ENCODE measurements at regions not wholly inside any gene's neighbourhood (a gene's known extent, or its start where the extent isn't known, plus 50 kb on each side); places are given as distances from the start of the nearest gene placed in this dataset.
A peak's percentile ranks its signal among the peaks of the same experiment; 100 is the strongest.

DNA sequence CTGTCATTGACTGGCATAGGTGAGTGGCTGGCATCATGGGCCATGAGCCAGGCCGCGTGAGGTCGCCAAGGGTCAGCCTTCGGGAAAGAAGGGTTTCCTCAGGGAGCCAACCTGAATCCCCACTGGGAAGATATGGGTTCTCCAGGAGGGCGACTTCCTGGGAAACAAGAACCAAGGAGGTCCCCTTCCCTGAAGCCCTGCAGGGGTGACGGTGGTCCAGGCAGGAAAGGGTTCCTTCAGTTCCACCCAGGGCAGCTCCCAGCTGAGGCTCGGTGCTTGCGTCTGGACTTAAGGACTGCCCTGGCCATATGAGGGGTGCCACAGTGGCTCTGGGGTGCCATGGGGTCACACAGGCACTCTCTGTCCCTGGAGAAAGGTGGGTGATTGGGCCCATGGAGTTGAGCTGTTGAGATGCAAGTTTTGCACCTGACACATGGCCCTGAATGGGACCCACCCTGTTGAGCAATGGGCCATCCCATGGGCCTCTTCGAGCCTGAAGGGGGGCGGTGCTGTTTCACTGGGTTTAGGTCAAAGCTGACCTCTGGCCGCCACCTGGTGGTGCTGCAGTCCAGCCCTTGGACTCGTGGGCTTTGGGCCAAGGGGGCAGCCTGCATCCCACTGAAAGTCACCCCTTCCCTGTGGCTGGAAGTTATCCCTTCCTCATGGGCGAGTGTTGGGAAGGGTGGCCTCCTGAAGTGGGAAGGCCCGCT lies 228.1 kb downstream of the SNRPN start:
- ChIA-PET CTCF (ENCODE audit: low intra/inter-chr PET ratio) (no interaction called here), POLR2A (no interaction called here)
- H3K4me3 ChIP-seq, result no peak overlapping the region
- peak in 1 of 4 experiments; percentile 4 for DNase-seq (ENCODE audit: extremely low read depth in 1 of 4, low spot score in 3 of 4)
- 2% methylated on average over 12 of the region's 14 CpGs for WGBS (ENCODE audit: insufficient coverage, low coverage, missing lambda C conversion rate)
- peak in 1 of 2 experiments; percentile 9; a peak in 1 of 4 replicates for TF ChIP-seq RAD21 (CRISPR knock-in tag; conservative IDR thresholded peaks at IDR 0.05 in 1 of 2, IDR thresholded peaks at IDR 0.05 in 1 of 2)
- TF ChIP-seq, protein P1, sequence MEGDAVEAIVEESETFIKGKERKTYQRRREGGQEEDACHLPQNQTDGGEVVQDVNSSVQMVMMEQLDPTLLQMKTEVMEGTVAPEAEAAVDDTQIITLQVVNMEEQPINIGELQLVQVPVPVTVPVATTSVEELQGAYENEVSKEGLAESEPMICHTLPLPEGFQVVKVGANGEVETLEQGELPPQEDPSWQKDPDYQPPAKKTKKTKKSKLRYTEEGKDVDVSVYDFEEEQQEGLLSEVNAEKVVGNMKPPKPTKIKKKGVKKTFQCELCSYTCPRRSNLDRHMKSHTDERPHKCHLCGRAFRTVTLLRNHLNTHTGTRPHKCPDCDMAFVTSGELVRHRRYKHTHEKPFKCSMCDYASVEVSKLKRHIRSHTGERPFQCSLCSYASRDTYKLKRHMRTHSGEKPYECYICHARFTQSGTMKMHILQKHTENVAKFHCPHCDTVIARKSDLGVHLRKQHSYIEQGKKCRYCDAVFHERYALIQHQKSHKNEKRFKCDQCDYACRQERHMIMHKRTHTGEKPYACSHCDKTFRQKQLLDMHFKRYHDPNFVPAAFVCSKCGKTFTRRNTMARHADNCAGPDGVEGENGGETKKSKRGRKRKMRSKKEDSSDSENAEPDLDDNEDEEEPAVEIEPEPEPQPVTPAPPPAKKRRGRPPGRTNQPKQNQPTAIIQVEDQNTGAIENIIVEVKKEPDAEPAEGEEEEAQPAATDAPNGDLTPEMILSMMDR (IDR thresholded peaks at IDR 0.05 in 2 of 3, conservative IDR thresholded peaks at IDR 0.05 in 1 of 3; ENCODE audit: insufficient read depth in 2 of 3, low read depth in 1 of 3, low read length in 3 of 3), result peak in 1 of 3 experiments; percentile 26; a peak in 1 of 6 replicates
- TF ChIP-seq, protein P2, sequence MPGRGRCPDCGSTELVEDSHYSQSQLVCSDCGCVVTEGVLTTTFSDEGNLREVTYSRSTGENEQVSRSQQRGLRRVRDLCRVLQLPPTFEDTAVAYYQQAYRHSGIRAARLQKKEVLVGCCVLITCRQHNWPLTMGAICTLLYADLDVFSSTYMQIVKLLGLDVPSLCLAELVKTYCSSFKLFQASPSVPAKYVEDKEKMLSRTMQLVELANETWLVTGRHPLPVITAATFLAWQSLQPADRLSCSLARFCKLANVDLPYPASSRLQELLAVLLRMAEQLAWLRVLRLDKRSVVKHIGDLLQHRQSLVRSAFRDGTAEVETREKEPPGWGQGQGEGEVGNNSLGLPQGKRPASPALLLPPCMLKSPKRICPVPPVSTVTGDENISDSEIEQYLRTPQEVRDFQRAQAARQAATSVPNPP (IDR thresholded peaks at IDR 0.05; ENCODE audit: borderline replicate concordance, insufficient read depth, insufficient read length), result no peak
- no peaks in the 10 kb centered on the region for H3K9me3 ChIP-seq (replicated peaks; ENCODE audit: control insufficient read depth, insufficient read depth, low read depth, low read length)
- no peaks in the 10 kb centered on the region for H4K20me1 ChIP-seq (replicated peaks; ENCODE audit: control insufficient read depth, insufficient read depth, low read length)
- H3K4me1 ChIP-seq (replicated peaks in 1 of 2; ENCODE audit: control insufficient read depth in 2 of 2, insufficient read depth in 2 of 2, low read length in 2 of 2), result no peaks in the 10 kb centered on the region
- peak; percentile 39; the same call in 2 of the 3 replicates for ATAC-seq
- intact Hi-C loops (cut with micrococcal nuclease), result no loop called here
- FAIRE-seq, result no peak
- in situ Hi-C loops (cut with MboI), result no loop called here
- H2AFZ ChIP-seq (ENCODE audit: low read depth, low read length), result no peak overlapping the region
- no peaks in the 10 kb centered on the region for H3K27me3 ChIP-seq (ENCODE audit: control insufficient read depth in 2 of 2, insufficient read depth in 2 of 2, low read length in 2 of 2)
- H3K9me1 ChIP-seq (ENCODE audit: control insufficient read depth, insufficient read depth, low read length), result no peaks in the 10 kb centered on the region
- H3K9ac ChIP-seq (ENCODE audit: insufficient read depth in 1 of 2, low read depth in 2 of 2, low read length in 2 of 2), result no peak overlapping the region
- no peaks in the 10 kb centered on the region for H3K36me3 ChIP-seq (ENCODE audit: control insufficient read depth, insufficient read depth, low read length)
- no peaks in the 10 kb centered on the region for H3K79me2 ChIP-seq (ENCODE audit: control insufficient read depth, insufficient read depth, low read length)
- H3K27ac ChIP-seq (ENCODE audit: extremely low read depth, low read depth, low read length), result no peak overlapping the region
- H3K4me2 ChIP-seq (ENCODE audit: insufficient read depth, low read length), result no peak overlapping the region
- BruUV-seq (replicated peaks), result no TSS peak
